ENCODE measurements at regions not wholly inside any gene's neighbourhood (a gene's known extent, or its start where the extent isn't known, plus 50 kb on each side); places are given as distances from the start of the nearest gene placed in this dataset.
"Not testable (repeated sequence)": the region's sequence is repeated elsewhere in the genome, so short reads cannot be mapped to it uniquely, and the experiment has no call there.

GRCh38 chr17:68168273-68169164, 79.3 kb upstream of the AMZ2 start:
- H3K4me1 Mint-ChIP-seq; H3K9me3 Mint-ChIP-seq; ATAC-seq (replicated peaks); H3K36me3 Mint-ChIP-seq (ENCODE audit: low read depth); H3K27ac Mint-ChIP-seq; H3K4me3 Mint-ChIP-seq; H3K27me3 Mint-ChIP-seq: not testable (repeated sequence)

- H3K27ac Mint-ChIP-seq; H3K9me3 Mint-ChIP-seq; H3K4me3 Mint-ChIP-seq; H3K27me3 Mint-ChIP-seq; H3K4me1 Mint-ChIP-seq; H3K36me3 Mint-ChIP-seq (ENCODE audit: low read depth); ATAC-seq (replicated peaks): not testable (repeated sequence)
Measured at GRCh38 chr17:68169165-68169821, 78.5 kb upstream of the AMZ2 start.

DNA sequence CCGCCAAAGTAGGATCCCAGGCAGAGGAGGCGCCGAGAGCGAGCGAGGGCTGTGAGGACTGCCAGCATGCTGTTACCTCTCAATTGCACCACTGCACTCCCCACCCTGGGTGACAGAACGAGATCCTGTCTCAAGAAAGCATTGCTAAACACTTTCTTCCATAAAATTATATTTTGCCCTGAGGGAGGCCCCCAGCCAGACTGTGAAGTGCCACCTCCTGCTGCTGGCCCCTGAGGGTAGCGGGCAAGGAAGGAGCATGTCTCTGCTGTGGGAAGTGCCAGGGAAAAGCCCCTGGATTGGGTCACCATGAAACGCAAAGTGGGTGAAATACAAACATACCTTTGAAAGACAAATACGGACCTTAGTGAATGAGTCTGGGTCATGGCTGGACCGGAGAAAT, 78.0 kb upstream of the AMZ2 start:
- no peak overlapping the region for H3K4me3 Mint-ChIP-seq
- H3K27me3 Mint-ChIP-seq: no peaks in the 10 kb centered on the region
- no peak for ATAC-seq (replicated peaks)
- H3K4me1 Mint-ChIP-seq: no peaks in the 10 kb centered on the region
- H3K36me3 Mint-ChIP-seq (ENCODE audit: low read depth): no peaks in the 10 kb centered on the region
- no peak overlapping the region for H3K27ac Mint-ChIP-seq
- H3K9me3 Mint-ChIP-seq: no peaks in the 10 kb centered on the region

- no peak overlapping the region for H3K4me3 Mint-ChIP-seq
- no peaks in the 10 kb centered on the region for H3K27me3 Mint-ChIP-seq
- H3K27ac Mint-ChIP-seq: no peak overlapping the region
- no peaks in the 10 kb centered on the region for H3K36me3 Mint-ChIP-seq (ENCODE audit: low read depth)
- H3K9me3 Mint-ChIP-seq: no peaks in the 10 kb centered on the region
- no peaks in the 10 kb centered on the region for H3K4me1 Mint-ChIP-seq
- no peak for ATAC-seq (replicated peaks)
Measured at GRCh38 chr17:68170246-68170645, 77.6 kb upstream of the AMZ2 start.

DNA sequence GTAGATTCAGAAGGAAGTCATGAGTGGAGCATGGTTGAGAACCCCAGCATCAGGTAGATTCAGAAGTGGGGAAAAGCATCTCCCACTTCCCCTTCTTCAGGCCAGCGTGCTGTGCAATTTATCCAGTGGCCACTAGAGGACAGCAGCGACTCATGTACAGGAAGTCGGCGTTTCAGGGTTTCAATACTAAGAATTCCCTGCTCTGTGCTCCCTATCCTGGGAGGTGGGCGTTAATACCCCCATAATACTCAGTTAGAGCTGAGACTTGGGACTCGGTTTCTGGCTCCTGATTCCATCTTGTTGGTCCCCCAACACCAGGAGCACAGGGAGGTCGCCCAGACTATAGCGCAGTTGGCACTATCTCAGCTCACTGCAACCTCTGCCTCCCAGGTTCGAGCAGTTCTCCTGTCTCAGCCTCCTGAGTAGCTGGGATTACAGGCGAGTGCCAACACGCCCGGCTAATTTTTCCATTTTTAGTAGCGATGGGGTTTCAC, 75.3 kb upstream of the AMZ2 start:
- no peak overlapping the region for H3K4me3 Mint-ChIP-seq
- no peak overlapping the region for H3K27ac Mint-ChIP-seq
- H3K9me3 Mint-ChIP-seq: no peaks in the 10 kb centered on the region
- H3K4me1 Mint-ChIP-seq: no peaks in the 10 kb centered on the region
- ATAC-seq (replicated peaks): peak; percentile 80
- H3K27me3 Mint-ChIP-seq: no peaks in the 10 kb centered on the region
- no peaks in the 10 kb centered on the region for H3K36me3 Mint-ChIP-seq (ENCODE audit: low read depth)

GRCh38 chr17:68175416-68175815, 72.4 kb upstream of the AMZ2 start:
- Mint-ChIP-seq H3K27me3 (no peaks in the 10 kb centered on the region), H3K36me3 (ENCODE audit: low read depth) (no peaks in the 10 kb centered on the region), H3K4me3 (no peak overlapping the region), H3K27ac (no peak overlapping the region), H3K9me3 (peaks cover 3% of the 10 kb centered on the region), H3K4me1 (peaks cover 3% of the 10 kb centered on the region)
- ATAC-seq (replicated peaks): no peak

DNA sequence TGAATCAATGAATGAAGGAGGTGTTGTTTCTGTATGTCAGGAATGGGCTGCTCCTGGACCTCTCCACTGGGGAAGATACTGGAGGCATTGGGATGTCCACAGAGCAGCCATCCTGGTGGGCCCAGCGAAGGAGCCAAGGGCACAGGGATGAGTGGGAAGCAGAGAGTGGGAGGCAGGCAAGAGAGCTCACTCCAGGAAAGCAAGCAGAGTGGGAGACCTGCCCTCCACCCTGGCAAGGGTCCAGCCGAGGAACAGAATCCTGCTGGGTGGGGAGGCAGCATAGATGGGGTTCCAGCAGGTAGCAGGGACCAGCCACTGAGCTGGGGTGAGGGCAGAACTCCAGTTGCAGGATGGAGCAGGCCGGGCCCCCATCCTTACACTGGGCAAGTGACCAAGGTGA, 71.9 kb upstream of the AMZ2 start:
- Mint-ChIP-seq H3K36me3 (ENCODE audit: low read depth) (no peaks in the 10 kb centered on the region), H3K27me3 (no peaks in the 10 kb centered on the region), H3K4me3 (no peak overlapping the region), H3K27ac (no peak overlapping the region), H3K9me3 (peaks cover 3% of the 10 kb centered on the region), H3K4me1 (peaks cover 8% of the 10 kb centered on the region)
- no peak for ATAC-seq (replicated peaks)

- Mint-ChIP-seq H3K9me3 (peaks cover 3% of the 10 kb centered on the region), H3K36me3 (ENCODE audit: low read depth) (no peaks in the 10 kb centered on the region), H3K27ac (no peak overlapping the region), H3K4me1 (peaks cover 9% of the 10 kb centered on the region), H3K4me3 (no peak overlapping the region), H3K27me3 (no peaks in the 10 kb centered on the region)
- no peak for ATAC-seq (replicated peaks)
Measured at GRCh38 chr17:68176718-68177117, 71.1 kb upstream of the AMZ2 start.

DNA sequence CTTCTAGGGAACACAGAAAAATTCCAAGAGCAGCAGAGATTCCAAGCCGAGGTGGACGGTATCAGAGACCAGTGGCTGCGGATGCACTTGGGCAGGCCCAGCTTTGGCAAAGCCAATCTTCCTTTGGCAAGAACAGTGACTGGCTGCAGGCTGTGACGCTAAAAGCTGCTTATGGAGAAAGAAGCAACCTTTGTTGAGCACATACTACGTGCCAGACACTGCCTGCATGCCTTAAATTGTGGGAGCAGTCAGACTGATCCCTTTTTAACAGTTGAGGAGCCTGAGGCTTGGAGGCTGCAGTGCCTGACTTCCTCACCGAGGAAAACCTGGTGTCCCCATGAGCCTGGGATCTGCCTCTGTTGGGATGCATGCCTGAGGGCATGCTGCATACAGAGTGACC, 69.0 kb upstream of the AMZ2 start:
- no peaks in the 10 kb centered on the region for H3K27me3 Mint-ChIP-seq
- no peak overlapping the region for H3K4me3 Mint-ChIP-seq
- no peak overlapping the region for H3K27ac Mint-ChIP-seq
- ATAC-seq (replicated peaks): no peak
- peaks cover 9% of the 10 kb centered on the region for H3K4me1 Mint-ChIP-seq
- H3K9me3 Mint-ChIP-seq: peaks cover 3% of the 10 kb centered on the region
- H3K36me3 Mint-ChIP-seq (ENCODE audit: low read depth): no peaks in the 10 kb centered on the region

DNA sequence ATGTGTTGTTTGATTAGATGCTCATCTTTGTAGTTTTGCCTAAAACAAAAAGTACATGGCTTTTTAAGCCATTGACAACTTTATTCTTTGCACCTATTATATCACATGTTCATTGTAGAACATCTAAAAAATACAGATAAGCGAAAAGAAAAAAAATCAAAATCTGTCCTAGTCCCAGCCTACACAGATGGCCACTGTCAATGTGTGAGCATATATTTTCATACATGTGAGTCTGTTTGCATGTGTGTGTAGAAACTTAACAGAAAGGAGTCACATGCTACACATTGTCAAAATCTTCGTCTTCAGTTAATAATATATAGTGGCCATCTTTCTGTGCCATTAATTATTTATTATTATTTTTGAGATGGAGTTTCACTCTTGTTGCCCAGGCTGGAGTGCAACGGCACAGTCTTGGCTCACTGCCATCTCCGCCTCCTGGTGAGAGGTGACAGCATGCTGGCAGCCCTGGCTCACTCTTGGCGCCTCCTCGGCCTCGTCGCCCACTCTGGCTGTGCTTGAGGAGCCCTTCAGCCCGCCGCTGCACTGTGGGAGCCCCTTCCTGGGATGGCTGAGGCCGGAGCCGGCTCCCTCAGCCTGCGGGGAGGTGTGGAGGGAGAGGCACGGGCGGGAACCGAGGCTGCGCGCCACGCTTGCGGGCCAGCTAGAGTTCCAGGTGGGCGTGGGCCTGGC, 68.5 kb upstream of the AMZ2 start:
- H3K36me3 Mint-ChIP-seq (ENCODE audit: low read depth): no peaks in the 10 kb centered on the region
- H3K27me3 Mint-ChIP-seq: no peaks in the 10 kb centered on the region

DNA sequence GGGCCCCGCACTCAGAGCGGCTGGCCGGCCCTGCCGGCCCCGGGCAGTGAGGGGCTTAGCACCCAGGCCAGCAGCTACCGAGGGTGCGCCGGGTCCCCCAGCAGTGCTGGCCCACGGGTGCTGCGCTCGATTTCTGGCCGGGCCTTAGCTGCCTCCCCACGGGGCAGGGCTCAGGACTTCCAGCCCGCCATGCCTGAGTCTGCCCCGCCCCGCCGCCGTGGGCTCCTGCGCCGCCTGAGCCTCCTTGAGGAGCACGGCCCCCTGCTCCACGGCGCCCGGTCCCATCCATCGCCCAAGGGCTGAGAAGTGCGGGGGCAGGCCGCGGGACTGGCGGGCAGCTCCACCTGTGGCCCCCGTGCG, 67.9 kb upstream of the AMZ2 start:
- Mint-ChIP-seq H3K36me3 (ENCODE audit: low read depth) (no peaks in the 10 kb centered on the region), H3K4me3 (peak overlapping the region; percentile 80), H3K9me3 (peaks cover 3% of the 10 kb centered on the region), H3K27me3 (no peaks in the 10 kb centered on the region), H3K27ac (no peak overlapping the region), H3K4me1 (peaks cover 18% of the 10 kb centered on the region)
- no peak for ATAC-seq (replicated peaks)

More for the DNA sequence above, 68.5 kb upstream of the AMZ2 start:
- no peak overlapping the region for H3K27ac Mint-ChIP-seq
- peaks cover 13% of the 10 kb centered on the region for H3K4me1 Mint-ChIP-seq
- H3K9me3 Mint-ChIP-seq: peaks cover 3% of the 10 kb centered on the region
- no peak for ATAC-seq (replicated peaks)
- H3K4me3 Mint-ChIP-seq: no peak overlapping the region

DNA sequence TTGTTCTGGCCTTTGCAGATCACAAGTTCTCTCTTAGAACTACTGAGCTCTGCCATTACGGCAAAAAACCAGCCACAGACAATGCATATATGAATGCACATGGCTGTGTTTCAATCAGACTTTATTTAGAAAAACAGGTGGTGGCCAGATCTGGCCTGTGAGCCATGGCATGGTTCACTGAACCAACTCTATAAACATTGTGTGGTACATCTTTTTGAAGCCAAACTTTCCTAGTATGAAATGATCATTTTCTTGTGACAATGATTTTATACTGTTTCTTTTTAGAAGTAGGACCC, 65.9 kb upstream of the AMZ2 start:
- no peaks in the 10 kb centered on the region for H3K27me3 Mint-ChIP-seq
- peaks cover 3% of the 10 kb centered on the region for H3K9me3 Mint-ChIP-seq
- H3K4me3 Mint-ChIP-seq: peak overlapping the region; percentile 80
- no peak overlapping the region for H3K27ac Mint-ChIP-seq
- H3K4me1 Mint-ChIP-seq: peaks cover 27% of the 10 kb centered on the region
- H3K36me3 Mint-ChIP-seq (ENCODE audit: low read depth): no peaks in the 10 kb centered on the region
- no peak for ATAC-seq (replicated peaks)

DNA sequence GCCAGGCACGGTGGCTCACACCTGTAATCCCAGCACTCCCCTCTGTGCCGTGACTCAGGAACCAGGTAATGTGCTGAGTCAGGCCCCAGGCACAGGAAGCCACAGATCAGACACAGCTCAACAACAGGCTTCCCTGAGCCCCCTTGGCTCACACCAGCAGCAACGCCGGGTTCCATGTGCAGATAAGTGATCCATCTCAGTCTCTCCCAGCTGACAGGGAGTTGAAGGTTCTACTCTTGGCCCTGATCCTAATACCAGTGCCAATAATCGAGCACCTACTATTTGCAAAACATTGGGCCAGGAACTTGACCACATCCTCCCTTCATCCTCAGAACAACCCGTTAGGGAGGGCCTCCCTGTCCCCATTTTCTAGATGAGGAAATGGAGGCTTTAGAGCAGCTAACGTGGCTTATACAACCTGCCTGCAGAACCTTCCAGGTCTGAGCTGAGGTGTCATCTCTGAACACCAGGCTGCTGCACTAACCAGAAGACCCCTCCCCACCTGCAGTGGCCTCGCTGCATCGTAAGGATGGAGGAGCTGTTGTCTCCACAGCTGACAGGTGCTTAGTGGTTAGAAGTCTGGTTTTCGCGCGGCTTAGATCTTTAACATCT, 64.8 kb upstream of the AMZ2 start:
- Mint-ChIP-seq H3K4me3 (peak overlapping the region; percentile 80), H3K36me3 (ENCODE audit: low read depth) (no peaks in the 10 kb centered on the region), H3K27me3 (no peaks in the 10 kb centered on the region), H3K4me1 (peaks cover 27% of the 10 kb centered on the region), H3K9me3 (peaks cover 3% of the 10 kb centered on the region), H3K27ac (peak overlapping the region; percentile 72)
- ATAC-seq (replicated peaks): peak; percentile 76

DNA sequence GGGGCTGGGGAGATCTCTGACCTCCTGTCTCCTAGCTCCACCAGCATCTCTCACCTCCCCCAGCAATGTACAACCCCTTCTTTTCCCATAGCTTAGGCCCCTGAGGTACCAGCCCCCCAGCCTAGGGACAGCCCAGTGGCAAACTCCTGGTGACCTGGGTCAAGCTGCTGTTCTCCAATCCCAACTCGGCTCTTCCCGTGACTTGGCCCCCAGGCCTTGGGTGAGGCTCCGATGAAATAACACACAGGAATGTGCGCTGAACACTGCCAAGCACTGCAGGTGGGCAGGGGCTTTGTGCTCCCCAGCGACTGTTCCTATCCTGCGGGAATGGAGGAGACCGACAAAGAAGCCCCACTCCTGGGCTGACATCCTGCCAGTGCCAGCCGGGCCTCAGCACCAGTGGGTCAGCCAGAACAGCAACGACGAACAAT, 63.7 kb upstream of the AMZ2 start:
- no peak for ATAC-seq (replicated peaks)
- Mint-ChIP-seq H3K4me1 (peaks cover 27% of the 10 kb centered on the region), H3K9me3 (peaks cover 3% of the 10 kb centered on the region)

More for the DNA sequence above, 63.7 kb upstream of the AMZ2 start:
- Mint-ChIP-seq H3K36me3 (ENCODE audit: low read depth) (no peaks in the 10 kb centered on the region), H3K4me3 (peak overlapping the region; percentile 80), H3K27ac (peak overlapping the region; percentile 55), H3K27me3 (no peaks in the 10 kb centered on the region)
